ENCODE measurements at regions not wholly inside any gene's neighbourhood (a gene's known extent, or its start where the extent isn't known, plus 50 kb on each side); places are given as distances from the start of the nearest gene placed in this dataset.

- WGBS (ENCODE audit: low lambda C conversion rate) = 37% methylated on average over 3 of the region's 3 CpGs
- DNase-seq = no peak
- Histone ChIP-seq H2AFZ (ENCODE audit: low read depth) (no peak overlapping the region), H3K4me3 (ENCODE audit: low read depth in 2 of 2, low read length in 1 of 2) (no peak overlapping the region), H4K20me1 (ENCODE audit: insufficient read depth) (no peaks in the 10 kb centered on the region), H3K9ac (no peak overlapping the region), H3K4me1 (ENCODE audit: control insufficient read depth in 1 of 2, insufficient read depth in 2 of 2, low read depth in 1 of 2, low read length in 1 of 2) (peaks cover 0 to 2% of the 10 kb centered on the region in 2 experiments; a peak in 1 of 4 replicates), H3K9me2 (no peaks in the 10 kb centered on the region), H3K4me2 (no peak overlapping the region), H3K27me3 (ENCODE audit: insufficient read depth) (peaks cover 6% of the 10 kb centered on the region; the same call in 1 of the 2 replicates), H3F3A (replicated peaks; ENCODE audit: insufficient read depth) (no peaks in the 10 kb centered on the region), H3K27ac (ENCODE audit: low read depth in 2 of 2, low read length in 1 of 2) (no peak overlapping the region), H3K36me3 (replicated peaks in 1 of 2; ENCODE audit: control insufficient read depth in 1 of 2, insufficient read depth in 2 of 2, low read length in 1 of 2) (no peaks in the 10 kb centered on the region), H3K79me2 (ENCODE audit: insufficient read depth) (no peaks in the 10 kb centered on the region), H3K9me3 (no peaks in the 10 kb centered on the region)
- TF ChIP-seq POLR2AphosphoS5 (IDR thresholded peaks at IDR 0.05; ENCODE audit: low read depth, low read length) (no peak), SIN3A (IDR thresholded peaks at IDR 0.05; ENCODE audit: borderline replicate concordance, low read depth, low read length) (no peak), FOXJ3 (CRISPR knock-in tag; IDR thresholded peaks at IDR 0.05) (no peak), PBX3 (IDR thresholded peaks at IDR 0.05) (no peak)
- POLR2A ChIA-PET = no interaction called here
- CTCF ChIA-PET = interaction anchor here (1.3 kb wide), 1 partner anchor 28 kb away, joined by 4 read pairs; no protein-coding TSS in a partner anchor
Measured at GRCh38 chr15:69701198-69701597, 248.6 kb downstream of the RPLP1 start.

GRCh38 chr15:69703532-69704187, 251.0 kb downstream of the RPLP1 start:
- Histone ChIP-seq H3K4me2 (no peak overlapping the region), H2AFZ (ENCODE audit: low read depth) (no peak overlapping the region), H3F3A (replicated peaks; ENCODE audit: insufficient read depth) (no peaks in the 10 kb centered on the region), H3K9me2 (no peaks in the 10 kb centered on the region), H3K36me3 (replicated peaks in 1 of 2; ENCODE audit: control insufficient read depth in 1 of 2, insufficient read depth in 2 of 2, low read length in 1 of 2) (no peaks in the 10 kb centered on the region), H3K9me3 (no peaks in the 10 kb centered on the region), H3K4me3 (ENCODE audit: low read depth in 2 of 2, low read length in 1 of 2) (no peak overlapping the region), H4K20me1 (ENCODE audit: insufficient read depth) (no peaks in the 10 kb centered on the region), H3K4me1 (ENCODE audit: control insufficient read depth in 1 of 2, insufficient read depth in 2 of 2, low read depth in 1 of 2, low read length in 1 of 2) (no peaks in the 10 kb centered on the region), H3K79me2 (ENCODE audit: insufficient read depth) (no peaks in the 10 kb centered on the region), H3K27ac (ENCODE audit: low read depth in 2 of 2, low read length in 1 of 2) (no peak overlapping the region), H3K27me3 (ENCODE audit: insufficient read depth) (no peaks in the 10 kb centered on the region; the same call in 1 of the 2 replicates), H3K9ac (no peak overlapping the region)
- ChIA-PET CTCF (interaction anchor here (0.8 to 1.6 kb wide), 2 partner anchors 8 to 24 kb away, joined by 3 read pairs; no protein-coding TSS in a partner anchor), POLR2A (no interaction called here)
- WGBS (ENCODE audit: low lambda C conversion rate) = 42% methylated on average over 9 of the region's 9 CpGs
- DNase-seq = no peak
- no peak for TF ChIP-seq POLR2AphosphoS5 (IDR thresholded peaks at IDR 0.05; ENCODE audit: low read depth, low read length)
- no peak for TF ChIP-seq TCF12 (IDR thresholded peaks at IDR 0.05)
- TF ChIP-seq TEAD4 (IDR thresholded peaks at IDR 0.05; ENCODE audit: borderline replicate concordance, insufficient read depth) = no peak
- no peak for TF ChIP-seq JUND (IDR thresholded peaks at IDR 0.05)
- TF ChIP-seq SMC3 (IDR thresholded peaks at IDR 0.05; ENCODE audit: low read depth, low read length) = no peak

GRCh38 chr15:69704229-69704628, 251.6 kb downstream of the RPLP1 start:
- Histone ChIP-seq H3K79me2 (ENCODE audit: insufficient read depth) (no peaks in the 10 kb centered on the region), H3K27me3 (ENCODE audit: insufficient read depth) (no peaks in the 10 kb centered on the region; the same call in 1 of the 2 replicates), H3K27ac (ENCODE audit: low read depth in 2 of 2, low read length in 1 of 2) (no peak overlapping the region), H3K9me2 (no peaks in the 10 kb centered on the region), H3K4me3 (ENCODE audit: low read depth in 2 of 2, low read length in 1 of 2) (no peak overlapping the region), H3K36me3 (replicated peaks in 1 of 2; ENCODE audit: control insufficient read depth in 1 of 2, insufficient read depth in 2 of 2, low read length in 1 of 2) (no peaks in the 10 kb centered on the region), H3K4me1 (ENCODE audit: control insufficient read depth in 1 of 2, insufficient read depth in 2 of 2, low read depth in 1 of 2, low read length in 1 of 2) (no peaks in the 10 kb centered on the region), H2AFZ (ENCODE audit: low read depth) (no peak overlapping the region), H4K20me1 (ENCODE audit: insufficient read depth) (no peaks in the 10 kb centered on the region), H3K9ac (no peak overlapping the region), H3F3A (replicated peaks; ENCODE audit: insufficient read depth) (no peaks in the 10 kb centered on the region), H3K4me2 (no peak overlapping the region), H3K9me3 (no peaks in the 10 kb centered on the region)
- POLR2A ChIA-PET = no interaction called here
- CTCF ChIA-PET = interaction anchor here (0.8 to 1.6 kb wide), 2 partner anchors 8 to 24 kb away, joined by 3 read pairs; no protein-coding TSS in a partner anchor
- no peak for DNase-seq
- WGBS (ENCODE audit: low lambda C conversion rate) = 61% methylated on average over 3 of the region's 3 CpGs
- TF ChIP-seq JUND (IDR thresholded peaks at IDR 0.05) (no peak), EP300 (IDR thresholded peaks at IDR 0.05; ENCODE audit: borderline replicate concordance in 1 of 2, low read depth in 1 of 2, low read length in 1 of 2) (no peak), TAF1 (IDR thresholded peaks at IDR 0.05; ENCODE audit: borderline replicate concordance, low read depth, low read length) (no peak), FOSL2 (IDR thresholded peaks at IDR 0.05; ENCODE audit: borderline replicate concordance, low read depth) (no peak), MAX (IDR thresholded peaks at IDR 0.05; ENCODE audit: low read depth) (no peak), GATA2 (CRISPR knock-in tag; IDR thresholded peaks at IDR 0.05) (no peak), TEAD4 (IDR thresholded peaks at IDR 0.05; ENCODE audit: borderline replicate concordance, insufficient read depth) (no peak), REST (IDR thresholded peaks at IDR 0.05; ENCODE audit: low read depth, low read length) (no peak)

Data from SK-N-SH (cell line).